T-helper 2 cell treated with Interferon-gamma antibody and Interleukin-4, amounts not matched to agents 100 ng/mL and 5 ng/mL, for 36 hours (primary cell): ENCODE measurements at regions not wholly inside any gene's neighbourhood (a gene's known extent, or its start where the extent isn't known, plus 50 kb on each side); places are given as distances from the start of the nearest gene placed in this dataset.

Source experiments
- intact Hi-C: fragments of 100-400 bp; cut with micrococcal nuclease; formaldehyde crosslinking; loops from one replicate; pipeline ENCODE4 v1.15.1; 2023

DNA sequence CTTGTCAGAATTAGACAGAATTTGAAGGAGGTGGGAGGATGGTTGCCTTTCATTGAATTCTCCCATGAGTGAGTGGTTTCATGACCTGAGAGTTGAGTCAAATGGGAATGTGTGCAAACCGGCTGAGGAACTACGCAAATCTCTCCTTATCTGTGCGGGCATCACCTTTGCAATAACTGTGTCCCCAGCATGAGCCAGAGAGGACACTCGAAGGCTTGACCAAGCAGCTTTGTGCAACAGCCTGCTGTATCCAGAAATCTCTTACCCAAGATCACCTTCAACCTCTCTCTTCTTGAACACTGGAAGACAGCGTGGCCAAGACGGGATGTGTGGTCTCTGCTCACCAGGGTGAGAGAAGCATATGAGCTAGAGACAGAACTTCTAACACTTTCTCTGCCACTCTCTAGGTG lies 93.8 kb upstream of the IKZF1 start:
- intact Hi-C loops, result loop anchor here (1.0 kb wide), 1 partner anchor 17 kb away; no protein-coding TSS in a partner anchor

DNA sequence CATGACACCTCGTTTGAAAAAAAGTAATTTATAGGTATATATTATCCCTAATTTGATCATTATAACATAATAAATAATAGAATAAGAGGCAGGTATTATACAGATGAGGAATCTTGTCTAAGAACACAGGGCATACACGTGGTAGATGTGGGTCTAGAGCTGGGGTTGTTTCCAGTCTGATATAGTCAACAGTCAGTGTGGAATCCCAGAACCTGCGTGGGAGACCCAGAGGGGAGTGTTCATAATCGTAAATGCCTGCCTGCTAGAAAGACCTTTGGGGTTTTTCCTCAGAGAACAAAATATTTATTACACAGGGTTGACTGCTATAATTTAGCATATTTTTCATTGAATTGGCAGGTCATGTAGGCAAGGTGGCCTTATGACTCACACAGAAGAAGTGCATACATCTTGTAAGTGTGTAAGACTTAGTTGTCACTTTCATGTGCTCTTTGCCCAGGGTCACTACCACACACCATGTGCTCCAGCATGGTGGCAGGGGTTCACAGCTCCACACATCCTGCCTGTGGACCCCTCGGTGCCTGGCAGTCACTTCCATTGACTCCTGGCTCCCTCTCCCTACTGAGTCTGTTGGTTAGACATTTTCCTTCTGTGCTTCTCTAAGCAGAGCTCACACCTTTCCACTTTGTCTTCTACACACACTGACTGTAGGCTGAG lies 94.9 kb upstream of the IKZF1 start:
- intact Hi-C loops, result loop anchor here (5.0 kb wide), 1 partner anchor 117 kb away; the partner anchor contains the start of gene ZPBP

DNA sequence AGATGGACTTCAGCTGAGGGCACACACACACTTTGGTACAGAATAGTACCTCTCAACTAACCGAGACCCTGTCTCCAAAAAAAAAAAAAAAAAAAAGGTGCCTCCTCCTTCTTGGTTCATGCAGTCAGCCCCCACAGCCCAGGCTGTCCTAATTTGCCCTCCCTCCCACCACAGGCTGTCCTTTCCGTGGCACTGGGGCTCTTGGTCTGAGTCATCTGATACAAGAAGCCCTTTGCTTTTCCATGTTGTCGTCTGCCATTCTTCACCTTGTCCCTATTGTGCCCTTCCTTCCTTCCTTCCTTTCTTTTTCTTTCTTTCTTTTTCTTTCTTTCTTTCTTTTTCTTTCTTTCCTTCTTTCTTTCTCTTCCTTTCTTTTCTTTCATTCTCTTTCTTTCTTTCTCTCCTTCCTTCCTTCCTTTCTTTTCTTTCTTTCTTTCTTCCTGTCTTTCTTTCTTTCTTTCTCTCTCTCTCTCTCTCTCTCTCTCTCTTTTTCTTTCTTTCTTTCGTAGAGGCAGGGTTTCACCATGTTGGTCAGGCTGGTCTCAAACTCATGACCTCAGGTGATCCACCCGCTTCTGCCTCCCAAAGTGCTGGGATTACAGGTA lies 96.0 kb upstream of the IKZF1 start:
- intact Hi-C loops, result loop anchor here (5.0 kb wide), 1 partner anchor 116 kb away; the partner anchor contains the start of gene ZPBP

DNA sequence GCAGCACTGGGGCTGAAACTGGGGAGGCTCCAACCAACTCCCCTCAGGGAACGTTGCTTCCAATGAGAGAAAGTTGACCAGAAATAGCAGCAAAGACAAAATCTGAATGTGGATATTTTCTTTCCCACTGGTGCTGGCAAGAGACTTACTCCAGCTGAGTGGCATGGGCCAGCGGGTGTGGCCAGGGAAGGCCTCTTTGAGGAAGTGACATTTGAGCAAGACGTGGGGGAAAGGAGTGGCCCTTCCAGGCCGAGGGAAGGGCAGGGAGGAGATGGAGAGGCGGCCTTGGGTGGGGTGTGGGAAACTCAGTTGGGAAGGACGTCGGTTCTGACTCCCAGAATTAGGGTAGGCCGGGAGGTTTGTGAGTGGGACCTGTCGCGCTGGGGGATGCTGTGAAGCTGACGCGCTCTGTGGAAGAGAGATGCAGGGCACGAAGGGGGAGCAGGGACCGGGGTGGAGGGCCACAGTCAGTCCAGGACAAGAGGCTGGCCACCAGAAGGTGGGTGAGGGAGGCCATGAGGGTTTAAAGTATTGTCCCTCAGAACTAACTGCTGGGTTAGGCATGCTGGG lies 96.7 kb upstream of the IKZF1 start:
- intact Hi-C loops, result loop anchor here (5.0 kb wide), 1 partner anchor 115 kb away; the partner anchor contains the start of gene ZPBP

DNA sequence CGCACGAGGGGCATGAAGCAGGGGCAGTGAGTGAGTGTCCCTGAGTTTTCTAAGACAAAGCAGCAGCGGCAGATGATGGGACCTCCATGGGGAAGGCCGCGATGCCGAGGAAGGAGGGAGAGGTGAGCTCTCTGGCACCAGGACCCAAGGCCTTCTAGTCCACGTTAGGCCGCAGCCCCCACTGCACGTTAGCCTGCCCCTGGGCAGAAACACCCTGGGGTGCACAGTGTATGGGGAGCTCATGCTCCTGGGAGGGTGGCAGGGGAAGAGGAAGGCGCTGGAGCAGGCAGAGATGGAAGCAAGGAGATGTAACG lies 97.3 kb upstream of the IKZF1 start:
- intact Hi-C loops, result loop anchor here (5.0 kb wide), 1 partner anchor 115 kb away; the partner anchor contains the start of gene ZPBP

DNA sequence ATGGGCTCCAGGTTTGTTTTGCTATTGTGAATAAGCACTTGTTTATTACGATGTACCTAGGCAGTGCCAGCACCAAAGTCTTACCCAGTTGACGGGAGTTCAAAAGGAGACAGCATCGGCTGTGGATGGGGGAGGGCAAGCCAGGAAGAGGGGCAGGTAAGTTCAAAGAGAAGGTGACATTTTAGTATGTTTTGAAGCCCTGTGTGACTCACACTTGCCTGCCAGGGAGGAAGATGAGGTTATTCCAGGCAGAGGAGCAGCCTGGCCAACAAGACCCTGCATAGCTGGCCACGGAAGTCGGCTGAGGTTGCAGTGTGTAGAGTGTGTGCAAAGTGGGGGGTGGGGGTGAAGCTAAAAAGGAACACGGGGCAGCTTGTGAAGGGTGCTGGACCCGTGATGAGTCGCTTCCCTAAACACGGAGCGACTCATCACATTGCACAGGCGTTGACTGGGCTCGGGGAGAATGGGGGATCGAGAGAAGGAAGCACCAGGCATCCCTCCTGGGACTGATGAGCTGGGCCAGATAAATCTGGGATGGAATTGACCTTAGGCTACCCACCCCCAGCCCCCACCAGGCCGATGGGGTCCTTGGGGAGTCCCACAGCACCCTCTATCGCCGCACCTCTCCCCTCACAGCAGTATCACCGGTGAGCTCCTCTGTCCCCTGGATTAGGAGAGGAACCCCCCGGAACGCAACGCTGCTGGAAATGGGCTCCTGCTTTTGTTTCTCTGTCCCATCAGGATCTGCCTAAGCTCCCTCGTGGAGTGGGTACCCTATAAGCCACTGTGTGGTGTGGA lies 97.9 kb upstream of the IKZF1 start:
- intact Hi-C loops, result loop anchor here (1.0 to 5.0 kb wide), 2 partner anchors 61 to 114 kb away; partner anchors contain the start of gene ZPBP

DNA sequence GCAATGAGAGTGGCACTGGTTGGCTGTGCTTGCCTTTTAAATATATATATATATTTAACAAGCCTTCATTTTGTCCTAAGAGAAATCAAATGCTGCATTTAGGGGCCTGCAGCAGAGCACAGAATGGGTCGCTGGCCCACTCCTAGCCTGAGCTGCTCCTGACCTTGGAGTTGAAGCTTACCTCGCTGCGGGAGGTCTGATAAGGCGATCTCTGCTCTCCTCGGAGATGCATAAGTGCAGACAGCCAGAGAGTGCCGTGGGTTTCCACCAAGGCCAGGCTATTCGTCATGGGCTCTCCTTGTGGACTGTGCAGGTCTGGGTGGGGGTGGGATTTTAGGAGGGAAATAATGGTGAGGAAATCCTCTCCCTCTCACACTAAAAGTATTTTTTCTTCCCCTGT lies 99.5 kb upstream of the IKZF1 start:
- intact Hi-C loops, result loop anchor here (1.0 to 5.0 kb wide), 5 partner anchors 63 to 213 kb away; partner anchors contain the start of gene ZPBP

DNA sequence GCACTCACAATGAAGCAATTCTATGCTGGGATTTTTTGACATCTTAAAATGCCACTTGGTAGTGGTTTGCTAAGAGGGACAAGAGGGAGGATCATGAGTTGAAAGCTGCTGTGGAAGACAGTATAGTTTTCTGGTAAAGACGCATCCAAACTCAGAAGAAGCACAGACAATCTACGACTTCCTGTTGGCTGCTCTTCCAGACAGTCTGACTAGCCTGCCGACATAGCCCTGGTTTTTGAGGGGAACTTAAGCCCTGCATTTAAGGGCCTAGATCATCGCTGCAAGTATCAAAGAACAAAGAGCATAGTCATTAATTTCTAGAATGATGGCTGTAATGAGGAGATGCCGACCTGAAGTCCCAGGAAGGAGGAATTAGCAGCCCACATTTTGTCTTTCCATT lies 99.9 kb upstream of the IKZF1 start:
- intact Hi-C loops, result no loop called here

DNA sequence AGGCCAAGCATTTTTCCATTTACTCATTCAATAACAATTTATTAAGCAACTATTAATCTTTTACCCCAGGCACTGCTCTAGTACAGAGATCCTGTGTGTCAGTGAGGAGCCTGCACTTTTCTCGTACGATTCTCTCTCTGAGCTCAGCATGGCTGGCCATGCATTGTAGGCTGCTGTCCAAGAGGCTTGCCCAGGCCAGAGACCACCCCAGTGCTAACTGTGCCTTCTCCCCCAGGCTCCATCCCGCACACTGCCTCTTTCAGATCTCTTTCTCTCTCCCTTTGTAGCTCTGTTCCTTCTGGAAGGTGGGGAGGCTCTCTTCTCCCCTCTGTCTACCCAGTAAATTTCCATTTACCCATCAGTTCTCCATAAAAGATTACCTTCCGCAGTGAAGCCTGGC lies 101.0 kb upstream of the IKZF1 start:
- intact Hi-C loops, result no loop called here

DNA sequence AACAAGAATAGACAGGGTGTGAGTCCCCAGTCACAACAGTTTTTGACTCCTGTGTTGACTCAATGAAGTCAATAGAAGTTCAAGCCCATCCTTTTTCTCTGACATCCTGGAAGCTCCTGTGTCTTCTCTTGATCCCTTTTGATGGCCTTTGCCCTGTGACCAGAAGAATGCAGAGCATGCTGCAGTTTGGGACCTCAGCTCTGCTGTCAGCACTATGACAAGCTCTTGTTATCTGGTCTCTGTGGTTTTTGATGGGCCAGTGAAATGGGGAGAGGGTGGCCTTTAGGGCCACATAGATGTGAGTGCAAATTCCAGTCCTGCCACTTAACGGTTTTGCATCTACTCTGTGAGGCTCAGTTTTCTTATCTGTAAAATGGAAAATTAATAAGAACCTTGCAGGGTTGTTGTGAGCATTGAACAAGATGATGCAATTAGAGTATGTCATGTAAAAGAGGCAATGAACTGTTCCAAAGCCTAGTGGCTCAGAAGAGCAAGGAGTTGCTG lies 102.4 kb upstream of the IKZF1 start:
- intact Hi-C loops, result no loop called here

DNA sequence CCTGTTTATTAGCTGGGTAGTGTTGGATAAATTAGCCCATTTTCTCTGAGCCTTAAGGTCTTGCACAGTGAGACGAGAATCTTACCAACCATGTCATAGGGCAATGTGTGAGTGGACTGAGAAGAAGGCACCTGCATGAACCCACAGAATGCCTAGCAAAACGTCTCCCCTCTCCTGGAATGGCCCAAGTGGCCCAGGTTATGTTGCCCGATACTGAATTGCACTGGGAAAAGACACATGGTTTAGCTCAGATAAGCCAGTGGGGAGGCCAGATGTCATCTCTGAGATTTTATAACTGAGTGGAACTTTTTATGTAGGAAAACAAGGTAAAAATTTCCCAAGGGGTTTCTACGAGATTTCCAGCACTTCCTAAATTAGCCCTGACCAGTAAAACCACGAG lies 104.7 kb upstream of the IKZF1 start:
- intact Hi-C loops, result no loop called here

DNA sequence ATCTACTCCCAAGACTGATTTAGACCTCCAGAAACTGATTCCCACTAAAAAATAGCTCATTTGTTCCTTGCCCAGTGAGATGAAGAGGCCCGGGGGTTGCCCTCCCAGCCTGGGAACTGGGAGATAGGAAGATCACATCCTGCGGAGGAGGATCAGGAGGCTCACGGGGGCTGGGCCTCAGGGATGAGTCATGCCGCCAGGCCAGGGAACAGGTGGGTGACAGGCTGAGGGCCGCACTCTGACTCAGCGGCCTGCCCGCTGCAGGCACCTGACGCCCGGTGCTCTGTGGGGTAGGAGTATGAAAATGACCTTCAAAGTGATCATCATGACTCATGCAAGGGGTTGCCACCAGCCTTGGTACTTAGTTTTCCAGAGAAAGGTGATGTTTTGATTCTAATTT lies 104.5 kb upstream of the ZPBP start:
- intact Hi-C loops, result loop anchor here (2.0 kb wide), 1 partner anchor 31 kb away; no protein-coding TSS in a partner anchor

DNA sequence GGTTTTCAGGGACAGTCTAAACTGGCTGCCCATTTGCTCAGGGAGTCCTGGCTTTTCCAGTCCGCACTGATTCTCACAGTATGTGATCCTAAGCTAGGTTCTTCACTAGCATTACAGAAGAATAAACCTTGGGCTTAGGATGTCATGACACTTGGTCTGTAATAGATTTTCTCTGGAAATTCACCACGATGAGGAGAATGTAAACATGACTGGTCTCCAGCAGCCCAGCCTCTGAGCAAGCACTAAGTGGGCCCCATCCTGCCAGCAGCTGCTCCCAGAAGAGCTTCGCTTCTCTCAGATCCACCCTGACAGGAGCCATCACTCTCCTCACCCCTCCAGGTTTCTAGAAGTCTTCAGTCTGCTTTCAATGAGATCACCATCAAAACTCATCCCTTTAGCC lies 103.7 kb upstream of the ZPBP start:
- intact Hi-C loops, result loop anchor here (2.0 kb wide), 1 partner anchor 30 kb away; no protein-coding TSS in a partner anchor

DNA sequence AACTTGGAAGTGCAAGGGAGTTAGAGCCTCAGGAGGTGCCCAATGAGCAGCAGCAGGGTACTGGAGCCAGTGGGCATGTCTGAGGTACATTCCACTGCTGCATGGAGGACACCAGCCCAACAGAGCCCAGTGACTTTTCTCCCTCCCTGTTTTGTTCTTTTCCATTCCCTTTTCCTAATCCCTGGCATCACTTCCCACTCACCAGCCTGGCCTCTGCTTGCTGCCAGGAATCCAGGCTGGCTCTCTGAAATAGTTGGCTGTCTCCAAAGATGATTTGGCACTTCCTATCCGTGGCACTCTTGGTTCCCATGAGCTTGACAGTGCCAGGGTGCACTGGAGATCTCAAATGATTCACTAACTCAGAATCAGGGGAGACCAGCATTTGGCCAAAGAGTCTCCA lies 97.7 kb upstream of the ZPBP start:
- intact Hi-C loops, result no loop called here

DNA sequence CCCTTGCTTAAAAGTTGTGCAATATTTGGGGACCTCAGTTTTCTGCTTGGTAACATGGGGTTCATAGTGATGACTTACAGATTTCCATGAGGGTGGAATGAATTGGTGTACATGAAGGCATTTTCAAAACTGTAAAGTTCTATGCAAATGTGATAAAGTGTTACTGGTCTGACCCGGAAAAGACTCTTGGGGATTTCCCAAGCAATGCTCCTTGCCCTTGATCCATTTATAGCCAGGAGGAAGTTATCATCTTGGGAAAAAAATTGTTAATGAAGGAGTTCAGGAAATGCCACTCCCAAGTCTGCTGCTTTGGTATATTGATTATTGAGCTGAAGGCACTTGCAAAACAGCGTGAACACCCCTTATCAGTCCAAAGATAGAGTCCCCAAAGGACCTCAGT lies 96.3 kb upstream of the ZPBP start:
- intact Hi-C loops, result no loop called here

DNA sequence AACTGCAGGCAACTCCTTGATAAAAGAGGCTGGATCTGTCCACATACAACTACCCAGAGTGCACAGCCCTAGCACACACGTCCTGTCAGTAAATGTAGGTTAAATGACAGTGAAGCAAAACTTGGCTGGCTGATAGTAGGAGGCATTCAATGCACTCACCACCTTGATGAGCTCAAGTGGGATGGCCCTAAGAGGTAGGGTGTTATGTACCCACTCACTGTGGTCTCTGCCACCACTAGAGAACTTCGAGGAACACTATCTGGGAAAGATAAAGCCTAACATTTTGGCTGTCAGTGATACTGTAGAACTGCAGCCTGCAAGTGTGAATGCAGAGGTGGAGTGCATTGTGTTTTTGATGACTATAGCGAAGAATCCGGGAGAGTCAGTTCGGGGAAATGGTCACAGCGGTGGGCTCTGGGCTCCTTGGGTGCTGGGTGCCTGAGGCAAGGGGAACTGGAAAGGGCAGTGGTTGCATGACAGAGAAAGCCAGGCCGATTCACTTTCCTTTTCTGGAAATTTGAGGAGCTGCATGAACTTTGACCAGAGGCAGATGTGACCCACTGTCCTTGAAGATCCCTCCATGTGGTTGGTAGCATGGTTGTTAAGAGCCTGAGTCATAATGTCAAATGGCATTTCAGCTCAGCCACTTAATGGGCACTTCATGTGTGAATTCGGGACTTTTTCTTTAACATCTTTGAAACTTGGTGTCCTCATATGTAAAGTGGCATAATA lies 93.1 kb upstream of the ZPBP start:
- intact Hi-C loops, result no loop called here

DNA sequence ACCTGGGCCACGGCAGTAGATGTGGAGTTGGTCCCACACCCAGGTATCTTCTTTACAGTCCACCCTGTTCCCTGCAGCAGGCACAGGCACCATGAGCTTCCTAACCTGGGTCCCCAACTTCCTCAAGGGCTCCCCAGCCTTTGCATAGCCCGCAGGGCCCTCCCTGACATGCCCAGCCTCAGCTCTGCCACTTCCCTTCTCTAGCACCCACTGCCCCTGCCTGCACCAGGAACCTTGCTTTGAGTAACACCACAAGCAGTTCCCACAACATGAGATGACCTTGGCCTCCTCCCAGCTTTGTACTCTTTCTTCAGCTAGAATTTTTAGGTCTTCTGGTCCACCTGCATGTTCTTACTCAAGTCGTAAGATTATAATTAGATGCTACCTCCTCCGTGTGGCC lies 92.2 kb upstream of the ZPBP start:
- intact Hi-C loops, result no loop called here

DNA sequence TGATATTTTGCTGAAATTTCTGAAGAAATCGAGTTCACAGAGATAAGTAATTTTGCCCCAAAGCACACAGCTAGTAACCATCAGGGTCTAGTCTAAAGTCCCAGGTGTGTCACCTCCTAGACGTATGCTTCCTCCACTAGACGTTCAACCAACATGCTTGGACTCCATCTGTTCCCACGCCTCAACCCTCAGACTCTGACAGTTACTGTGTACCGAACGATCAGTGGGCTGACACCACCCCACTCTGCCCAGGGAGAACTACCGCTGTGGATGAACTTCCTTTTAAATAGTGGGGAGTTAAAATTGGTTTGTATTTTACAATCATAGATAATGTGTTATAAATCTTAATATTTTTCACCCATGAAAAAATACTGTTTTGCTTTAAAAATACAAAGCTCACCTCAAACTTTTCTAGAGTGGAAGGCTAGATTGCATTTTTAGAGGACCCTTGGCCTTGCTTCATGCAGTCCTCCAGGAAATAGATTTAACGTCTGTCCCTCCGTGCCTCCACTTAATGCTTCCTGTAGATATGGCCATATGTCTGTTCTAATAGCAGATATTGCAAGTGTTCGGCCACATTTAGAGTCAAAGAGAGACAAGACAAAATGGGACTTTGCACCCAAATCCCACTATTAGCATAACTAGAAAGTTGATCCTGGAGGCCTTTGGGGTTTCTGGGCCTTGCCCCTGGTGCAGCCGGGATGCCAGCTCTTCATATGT lies 91.4 kb upstream of the ZPBP start:
- intact Hi-C loops, result no loop called here

DNA sequence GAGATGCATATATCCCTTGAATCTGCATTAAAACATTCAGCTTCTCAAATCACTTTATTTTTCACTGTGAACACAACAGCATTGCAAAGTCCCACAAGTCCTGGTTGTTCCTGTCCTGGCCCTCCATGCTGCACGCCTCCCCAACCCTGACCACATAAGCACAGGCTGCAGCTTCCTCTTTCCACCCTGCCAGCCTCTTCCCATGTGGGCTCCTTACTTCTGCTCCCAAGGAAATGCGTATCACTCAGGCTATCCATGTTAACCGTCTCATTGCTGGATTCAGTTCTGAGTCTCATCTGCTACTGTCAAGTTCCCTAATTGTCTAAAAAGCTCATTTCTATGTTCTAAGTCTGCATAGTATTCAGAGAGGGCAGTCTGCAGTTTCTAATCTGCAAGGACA lies 89.7 kb upstream of the ZPBP start:
- intact Hi-C loops, result no loop called here

DNA sequence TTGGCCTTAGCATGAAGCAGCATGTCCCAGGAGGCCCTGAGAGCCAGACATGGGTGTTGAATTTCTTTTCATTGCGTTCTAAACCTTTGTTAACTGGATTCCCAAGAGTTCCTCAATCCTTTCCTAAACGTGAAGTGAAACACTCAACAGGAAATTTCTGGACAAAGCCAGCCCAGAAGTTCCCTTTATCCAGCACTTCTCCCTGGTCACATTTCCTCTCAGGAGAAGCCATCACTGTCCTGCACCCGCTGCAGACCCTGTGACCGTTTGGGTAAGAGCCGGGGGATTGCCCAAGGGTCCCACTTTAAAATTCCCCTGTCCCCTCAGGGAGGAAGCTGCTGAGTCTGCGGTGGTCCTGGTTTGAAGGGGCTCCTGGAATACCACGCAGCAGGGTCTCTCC lies 88.0 kb upstream of the ZPBP start:
- intact Hi-C loops, result no loop called here
